Vagina (tissue), 2 donors: ENCODE measurements at regions not wholly inside any gene's neighbourhood (a gene's known extent, or its start where the extent isn't known, plus 50 kb on each side); places are given as distances from the start of the nearest gene placed in this dataset.

Experiments
- DNase-seq, 2 donors: peaks; one replicate each; pipeline ENCODE4 v3.0.0-alpha.2; 2017; ENCODE audit errors: extremely low spot score in 2 of 2
- H3K27ac ChIP-seq: fragments of 200-600 bp; sonication (generic); one replicate; pipeline ENCODE4 v1.5.1; 2019
- H3K27me3 ChIP-seq: fragments of 200-600 bp; sonication (generic); one replicate; pipeline ENCODE4 v1.5.1; 2019
- H3K36me3 ChIP-seq, 2 donors: fragments of 200-600 bp; sonication (generic); one replicate each; pipeline ENCODE4 v1.5.1; 2017 to 2019
- H3K4me1 ChIP-seq: fragments of 200-600 bp; sonication (generic); one replicate; pipeline ENCODE4 v1.5.1; 2019
- H3K4me3 ChIP-seq, 2 donors: fragments of 200-600 bp; sonication (generic); 1 replicate in 1 of 2; 2 replicates in 1 of 2; pipeline ENCODE4 v1.5.1; 2016 to 2019
- H3K9me3 ChIP-seq: fragments of 200-600 bp; sonication (generic); one replicate; pipeline ENCODE4 v1.5.1; 2019
- CTCF ChIP-seq, 3 experiments: fragments of 450-650 bp in 2 of 3; fragments of 200-600 bp in 1 of 3; sonication (generic) in 1 of 3; IDR thresholded peaks; one replicate each; pipeline ENCODE4 v1.5.1; 2017 to 2019; ENCODE audit warnings: antibody characterized with exemption in 3 of 3, mild to moderate bottlenecking in 2 of 3, moderate library complexity in 2 of 3
- POLR2A ChIP-seq, 2 donors: fragments of 450-650 bp; IDR thresholded peaks; one replicate each; pipeline ENCODE4 v1.6.1; 2017; ENCODE audit warnings: antibody characterized with exemption in 2 of 2, mild to moderate bottlenecking in 2 of 2, moderate library complexity in 2 of 2
- POLR2AphosphoS5 ChIP-seq, 2 donors: sonication (generic); formaldehyde crosslinking; IDR thresholded peaks; one replicate each; pipeline ENCODE4 v1.9.0; 2017; ENCODE audit warnings: antibody characterized with exemption in 2 of 2, mild to moderate bottlenecking in 2 of 2, low read depth in 1 of 2; ENCODE audit not compliant: insufficient read depth in 1 of 2
- intact Hi-C: fragments of 100-400 bp; cut with DNase I; formaldehyde crosslinking; loops from one replicate; pipeline ENCODE4 v1.15.1; 2023

- H3K36me3 ChIP-seq = no peaks in the 10 kb centered on the region
- H3K27me3 ChIP-seq = no peaks in the 10 kb centered on the region
- H3K4me3 ChIP-seq = no peak overlapping the region
- TF ChIP-seq POLR2AphosphoS5 (IDR thresholded peaks at IDR 0.05; ENCODE audit: insufficient read depth in 1 of 2, low read depth in 1 of 2) (no peak), CTCF (IDR thresholded peaks at IDR 0.05) (no peak), POLR2A (IDR thresholded peaks at IDR 0.05) (no peak)
- no peak overlapping the region for H3K27ac ChIP-seq
- intact Hi-C loops = no loop called here
- no peaks in the 10 kb centered on the region for H3K4me1 ChIP-seq
- no peaks in the 10 kb centered on the region for H3K9me3 ChIP-seq
- DNase-seq = no peak
These were observed 425.2 kb upstream of the OPRM1 start for GRCh38 chr6:153613719-153614455.

DNA sequence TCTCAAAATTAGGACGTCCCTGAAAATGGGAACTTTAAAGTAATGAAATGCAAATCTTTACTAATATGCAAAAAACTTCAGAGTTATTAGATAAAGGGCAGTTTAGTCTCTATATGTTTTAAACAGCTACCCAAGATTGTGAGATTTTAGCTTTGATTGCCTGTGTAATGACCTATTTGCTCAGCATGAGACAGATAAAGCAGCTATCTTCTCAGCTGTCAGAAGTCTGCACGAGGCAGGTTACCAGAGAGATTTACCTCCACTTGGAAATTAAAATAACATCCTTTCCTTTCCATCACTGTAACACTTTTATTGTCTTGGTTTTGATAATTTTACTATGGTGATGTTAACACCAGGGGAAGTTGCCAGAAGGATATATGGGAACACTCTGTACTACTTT lies 436.6 kb upstream of the OPRM1 start:
- Histone ChIP-seq H3K27me3 (no peaks in the 10 kb centered on the region), H3K9me3 (no peaks in the 10 kb centered on the region), H3K4me1 (no peaks in the 10 kb centered on the region), H3K36me3 (no peaks in the 10 kb centered on the region), H3K27ac (no peak overlapping the region), H3K4me3 (no peak overlapping the region)
- intact Hi-C loops = no loop called here
- TF ChIP-seq POLR2AphosphoS5 (IDR thresholded peaks at IDR 0.05; ENCODE audit: insufficient read depth in 1 of 2, low read depth in 1 of 2) = no peak
- TF ChIP-seq POLR2A (IDR thresholded peaks at IDR 0.05) = no peak
- no peak for TF ChIP-seq CTCF (IDR thresholded peaks at IDR 0.05)
- no peak for DNase-seq

- H3K9me3 ChIP-seq = no peaks in the 10 kb centered on the region
- H3K4me1 ChIP-seq = no peaks in the 10 kb centered on the region
- DNase-seq = no peak
- intact Hi-C loops = no loop called here
- no peak overlapping the region for H3K27ac ChIP-seq
- TF ChIP-seq POLR2A (IDR thresholded peaks at IDR 0.05) = no peak
- TF ChIP-seq POLR2AphosphoS5 (IDR thresholded peaks at IDR 0.05; ENCODE audit: insufficient read depth in 1 of 2, low read depth in 1 of 2) = no peak
- TF ChIP-seq CTCF (IDR thresholded peaks at IDR 0.05) = no peak
- no peak overlapping the region for H3K4me3 ChIP-seq
- no peaks in the 10 kb centered on the region for H3K36me3 ChIP-seq
- H3K27me3 ChIP-seq = no peaks in the 10 kb centered on the region
These were observed 439.1 kb upstream of the OPRM1 start for GRCh38 chr6:153599901-153600300.

DNA sequence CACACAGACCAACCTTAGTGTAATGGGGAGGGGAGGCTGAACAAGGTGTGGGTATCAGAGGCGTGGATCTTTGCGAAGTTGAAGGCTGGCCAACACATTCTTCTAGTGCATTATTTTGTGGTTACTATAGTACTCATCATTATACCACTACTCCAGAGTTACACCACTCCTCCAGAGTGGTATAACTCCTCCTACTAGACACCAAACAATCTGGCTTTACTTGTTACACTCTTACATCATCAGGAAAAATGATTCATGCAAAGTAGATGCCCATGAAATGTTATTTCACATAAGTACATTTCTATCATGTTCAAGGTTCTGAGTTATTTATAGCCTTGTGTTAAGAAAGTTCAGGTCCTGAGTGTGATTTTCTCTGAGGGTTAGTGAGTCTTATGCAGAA lies 443.1 kb upstream of the OPRM1 start:
- Histone ChIP-seq H3K9me3 (no peaks in the 10 kb centered on the region), H3K27ac (no peak overlapping the region), H3K27me3 (no peaks in the 10 kb centered on the region), H3K36me3 (no peaks in the 10 kb centered on the region), H3K4me3 (no peak overlapping the region), H3K4me1 (no peaks in the 10 kb centered on the region)
- TF ChIP-seq POLR2AphosphoS5 (IDR thresholded peaks at IDR 0.05; ENCODE audit: insufficient read depth in 1 of 2, low read depth in 1 of 2) = no peak
- no peak for TF ChIP-seq CTCF (IDR thresholded peaks at IDR 0.05)
- TF ChIP-seq POLR2A (IDR thresholded peaks at IDR 0.05) = no peak
- no peak for DNase-seq
- intact Hi-C loops = no loop called here

- no peaks in the 10 kb centered on the region for H3K4me1 ChIP-seq
- H3K27ac ChIP-seq = no peak overlapping the region
- no peaks in the 10 kb centered on the region for H3K36me3 ChIP-seq
- no peak overlapping the region for H3K4me3 ChIP-seq
- intact Hi-C loops = no loop called here
- TF ChIP-seq POLR2AphosphoS5 (IDR thresholded peaks at IDR 0.05; ENCODE audit: insufficient read depth in 1 of 2, low read depth in 1 of 2) (no peak), CTCF (IDR thresholded peaks at IDR 0.05) (no peak), POLR2A (IDR thresholded peaks at IDR 0.05) (no peak)
- no peak for DNase-seq
- H3K9me3 ChIP-seq = no peaks in the 10 kb centered on the region
- H3K27me3 ChIP-seq = no peaks in the 10 kb centered on the region
These were observed 444.2 kb upstream of the OPRM1 start for GRCh38 chr6:153594871-153595270.
